Activated naive CD8-positive, alpha-beta T cell treated with anti-CD3 and anti-CD28 coated beads, Interleukin-2, amount 50 U/mL, for 16 hours (primary cell): ENCODE measurements at regions not wholly inside any gene's neighbourhood (a gene's known extent, or its start where the extent isn't known, plus 50 kb on each side); places are given as distances from the start of the nearest gene placed in this dataset.

Experiments
- DNase-seq: peaks from one replicate; pipeline ENCODE4 v3.0.0-alpha.2; 2020; ENCODE audit warnings: low read depth, low spot score

- DNase-seq = no peak
These were observed 131.6 kb downstream of the TPRA1 start for GRCh38 chr3:127458696-127459604.

GRCh38 chr3:127457546-127458145 lies 132.9 kb downstream of the TPRA1 start:
- no peak for DNase-seq

GRCh38 chr3:127457094-127457475 lies 133.4 kb downstream of the TPRA1 start:
- DNase-seq = no peak

- no peak for DNase-seq
These were observed 134.0 kb downstream of the TPRA1 start for GRCh38 chr3:127456471-127457093.

- peak; percentile 11 for DNase-seq
These were observed 134.7 kb downstream of the TPRA1 start for GRCh38 chr3:127455541-127456450.

- DNase-seq = no peak
These were observed 135.6 kb downstream of the TPRA1 start for GRCh38 chr3:127454968-127455367.

- DNase-seq = no peak
These were observed 136.5 kb downstream of the TPRA1 start for GRCh38 chr3:127454051-127454450.

- no peak for DNase-seq
These were observed 138.2 kb downstream of the TPRA1 start for GRCh38 chr3:127452321-127452821.

GRCh38 chr3:127451321-127451720 lies 139.2 kb downstream of the TPRA1 start:
- DNase-seq = no peak

GRCh38 chr3:127450331-127450730 lies 140.2 kb downstream of the TPRA1 start:
- no peak for DNase-seq

- no peak for DNase-seq
These were observed 140.9 kb downstream of the TPRA1 start for GRCh38 chr3:127449486-127450212.

- no peak for DNase-seq
These were observed 141.9 kb downstream of the TPRA1 start for GRCh38 chr3:127448671-127449070.

GRCh38 chr3:127448161-127448561 lies 142.4 kb downstream of the TPRA1 start:
- DNase-seq = no peak

GRCh38 chr3:127446756-127447155 lies 143.8 kb downstream of the TPRA1 start:
- DNase-seq = no peak

GRCh38 chr3:127445581-127446343 lies 144.8 kb downstream of the TPRA1 start:
- DNase-seq = no peak

- no peak for DNase-seq
These were observed 145.8 kb downstream of the TPRA1 start for GRCh38 chr3:127444761-127445160.

GRCh38 chr3:127443581-127444375 lies 146.8 kb downstream of the TPRA1 start:
- no peak for DNase-seq

- no peak for DNase-seq
These were observed 148.0 kb downstream of the TPRA1 start for GRCh38 chr3:127442506-127442905.

- no peak for DNase-seq
These were observed 148.8 kb downstream of the TPRA1 start for GRCh38 chr3:127441764-127442163.
